Endodermal cell (in vitro differentiated cells): ENCODE measurements at regions not wholly inside any gene's neighbourhood (a gene's known extent, or its start where the extent isn't known, plus 50 kb on each side); places are given as distances from the start of the nearest gene placed in this dataset.

Experiments used
- DNase-seq: peaks from one replicate; pipeline ENCODE4 v3.0.0-alpha.2; 2017
- H3K27ac ChIP-seq: 2 replicates; pipeline ENCODE4 v1.5.1; 2013; ENCODE audit warnings: mild to moderate bottlenecking, low read depth, low read length, moderate library complexity
- H3K27me3 ChIP-seq: 2 replicates; pipeline ENCODE4 v1.6.1; 2013; ENCODE audit warnings: mild to moderate bottlenecking, low read length, moderate library complexity; ENCODE audit not compliant: insufficient read depth, control insufficient read depth, poor library complexity, severe bottlenecking
- H3K36me3 ChIP-seq: 2 replicates; pipeline ENCODE4 v1.7.0; 2013; ENCODE audit warnings: mild to moderate bottlenecking, low read length, moderate library complexity; ENCODE audit not compliant: control insufficient read depth, insufficient read depth
- H3K4me1 ChIP-seq: one replicate; pipeline ENCODE4 v1.7.0; 2013; ENCODE audit warnings: low read length; ENCODE audit not compliant: control insufficient read depth, insufficient read depth
- H3K4me3 ChIP-seq: 2 replicates; pipeline ENCODE4 v1.5.1; 2013; ENCODE audit warnings: mild to moderate bottlenecking, low read length, moderate library complexity
- H3K9ac ChIP-seq: 2 replicates; pipeline ENCODE4 v1.6.1; 2013; ENCODE audit warnings: mild to moderate bottlenecking, low read length, moderate library complexity; ENCODE audit not compliant: poor library complexity, severe bottlenecking; ENCODE audit errors: extremely low read depth
- H3K9me3 ChIP-seq: 2 replicates; pipeline ENCODE4 v1.6.1; 2013; ENCODE audit warnings: mild to moderate bottlenecking, low read length, moderate library complexity; ENCODE audit not compliant: control insufficient read depth
- H3K27ac Mint-ChIP-seq: 2 replicates; pipeline ENCODE4 v1.8.0; 2020; ENCODE audit warnings: mixed read lengths
- H3K27me3 Mint-ChIP-seq: 2 replicates; pipeline ENCODE4 v1.8.0; 2021; ENCODE audit warnings: mild to moderate bottlenecking, mixed read lengths; ENCODE audit not compliant: insufficient read depth
- H3K36me3 Mint-ChIP-seq: 2 replicates; pipeline ENCODE4 v1.8.0; 2020; ENCODE audit warnings: low read depth, mixed read lengths
- H3K4me1 Mint-ChIP-seq: 2 replicates; pipeline ENCODE4 v1.8.0; 2020; ENCODE audit warnings: mixed read lengths
- H3K4me3 Mint-ChIP-seq: 2 replicates; pipeline ENCODE4 v1.8.0; 2020; ENCODE audit warnings: mild to moderate bottlenecking, moderate library complexity, mixed read lengths
- H3K9me3 Mint-ChIP-seq: 2 replicates; pipeline ENCODE4 v1.8.0; 2020; ENCODE audit warnings: mild to moderate bottlenecking, mixed read lengths
- CTCF ChIP-seq: fragments of 200-600 bp; sonication (generic); conservative IDR thresholded peaks from 2 replicates; pipeline ENCODE4 v1.5.0; 2021; ENCODE audit warnings: antibody characterized with exemption, mild to moderate bottlenecking
- WGBS, 2 experiments: methylation state at CpG; one replicate each; pipeline versions ENCODE4 v1.1.5 to v1.1.7; 2013; ENCODE audit warnings: missing lambda C conversion rate in 2 of 2, mixed read lengths in 1 of 2; ENCODE audit not compliant: insufficient coverage in 1 of 2, insufficient read length in 1 of 2; 5-methylcytosine and 5-hydroxymethylcytosine counted together

GRCh38 chr10:47118326-47118725 is 181.7 kb upstream of the GDF10 start:
- Histone ChIP-seq H3K4me3 (no peak overlapping the region), H3K27ac (no peak overlapping the region), H3K36me3 (no peaks in the 10 kb centered on the region), H3K4me1 (no peaks in the 10 kb centered on the region), H3K9ac (no peak overlapping the region), H3K9me3 (no peaks in the 10 kb centered on the region), H3K27me3 (no peaks in the 10 kb centered on the region)
- Mint-ChIP-seq H3K4me3 (no peak overlapping the region), H3K27ac (no peak overlapping the region), H3K27me3 (peaks cover 2% of the 10 kb centered on the region), H3K9me3 (no peaks in the 10 kb centered on the region), H3K36me3 (no peaks in the 10 kb centered on the region), H3K4me1 (no peaks in the 10 kb centered on the region)
- no peak for TF ChIP-seq CTCF
- 94 to 96% methylated on average over 3 to 5 of the region's 6 CpGs for WGBS, 2 experiments
- DNase-seq, result no peak

GRCh38 chr10:47121336-47121735 is 178.7 kb upstream of the GDF10 start:
- Mint-ChIP-seq H3K4me1 (no peaks in the 10 kb centered on the region), H3K27me3 (peaks cover 2% of the 10 kb centered on the region), H3K4me3 (no peak overlapping the region), H3K9me3 (no peaks in the 10 kb centered on the region), H3K36me3 (no peaks in the 10 kb centered on the region), H3K27ac (no peak overlapping the region)
- 83 to 87% methylated on average over 7 of the region's 7 CpGs for WGBS, 2 experiments
- no peak for DNase-seq
- H3K4me1 ChIP-seq, result no peaks in the 10 kb centered on the region
- H3K9ac ChIP-seq, result no peak overlapping the region
- no peaks in the 10 kb centered on the region for H3K9me3 ChIP-seq
- H3K27me3 ChIP-seq, result no peaks in the 10 kb centered on the region
- H3K4me3 ChIP-seq, result no peak overlapping the region
- no peak for TF ChIP-seq CTCF
- H3K27ac ChIP-seq, result no peak overlapping the region
- no peaks in the 10 kb centered on the region for H3K36me3 ChIP-seq

- H3K27me3 Mint-ChIP-seq, result no peaks in the 10 kb centered on the region
- no peaks in the 10 kb centered on the region for H3K4me1 ChIP-seq
- no peaks in the 10 kb centered on the region for H3K36me3 Mint-ChIP-seq
- WGBS, 2 experiments, result 82 to 87% methylated on average over 5 to 6 of the region's 6 CpGs
- H3K9me3 ChIP-seq, result no peaks in the 10 kb centered on the region
- no peaks in the 10 kb centered on the region for H3K4me1 Mint-ChIP-seq
- no peak overlapping the region for H3K4me3 Mint-ChIP-seq
- no peak for TF ChIP-seq CTCF
- H3K36me3 ChIP-seq, result no peaks in the 10 kb centered on the region
- DNase-seq, result peak; percentile 26
- no peaks in the 10 kb centered on the region for H3K9me3 Mint-ChIP-seq
- no peak overlapping the region for H3K27ac ChIP-seq
- no peak overlapping the region for H3K4me3 ChIP-seq
- no peak overlapping the region for H3K27ac Mint-ChIP-seq
- H3K9ac ChIP-seq, result no peak overlapping the region
- H3K27me3 ChIP-seq, result no peaks in the 10 kb centered on the region
Measured at GRCh38 chr10:47123716-47124288, 176.2 kb upstream of the GDF10 start.
